OCI-LY1 (cell line): ENCODE measurements at regions not wholly inside any gene's neighbourhood (a gene's known extent, or its start where the extent isn't known, plus 50 kb on each side); places are given as distances from the start of the nearest gene placed in this dataset.

Experiments used
- H2AFZ ChIP-seq: fragments of 200-600 bp; sonication (generic), shearing (Covaris generic); 2 replicates; pipeline ENCODE4 v1.6.0; 2014; ENCODE audit warnings: antibody characterized with exemption, mild to moderate bottlenecking, low read length
- H3F3A ChIP-seq: fragments of 200-600 bp; sonication (generic), shearing (Covaris generic); 2 replicates; pipeline ENCODE4 v1.6.0; 2014; ENCODE audit warnings: mild to moderate bottlenecking, antibody characterized with exemption, low read length, moderate library complexity; ENCODE audit not compliant: insufficient read depth
- H3K27ac ChIP-seq: fragments of 200-600 bp; sonication (generic); 2 replicates; pipeline ENCODE4 v1.5.1; 2014; ENCODE audit warnings: low read length, mixed run types, mild to moderate bottlenecking, low read depth; ENCODE audit not compliant: poor library complexity, severe bottlenecking
- H3K27me3 ChIP-seq: fragments of 200-600 bp; sonication (generic); 2 replicates; pipeline ENCODE4 v1.6.0; 2014; ENCODE audit warnings: antibody characterized with exemption, mild to moderate bottlenecking, low read length, moderate library complexity; ENCODE audit not compliant: insufficient read depth
- H3K36me3 ChIP-seq: fragments of 200-600 bp; sonication (generic); 2 replicates; pipeline ENCODE4 v1.6.1; 2014; ENCODE audit warnings: mild to moderate bottlenecking, antibody characterized with exemption, low read length, moderate library complexity, mixed read lengths; ENCODE audit not compliant: insufficient read depth
- H3K4me1 ChIP-seq: fragments of 200-600 bp; sonication (generic); 2 replicates; pipeline ENCODE4 v1.5.1; 2014; ENCODE audit warnings: mild to moderate bottlenecking, low read length, moderate library complexity; ENCODE audit not compliant: insufficient read depth, severe bottlenecking
- H3K4me2 ChIP-seq: fragments of 200-600 bp; sonication (generic), shearing (Covaris generic); 2 replicates; pipeline ENCODE4 v1.6.1; 2014; ENCODE audit warnings: low read length
- H3K4me3 ChIP-seq: fragments of 200-600 bp; sonication (generic); 2 replicates; pipeline ENCODE4 v1.5.1; 2014; ENCODE audit warnings: low read length, low read depth, mild to moderate bottlenecking, mixed read lengths; ENCODE audit not compliant: poor library complexity, severe bottlenecking
- H3K79me2 ChIP-seq: fragments of 200-600 bp; shearing (Covaris generic); 2 replicates; pipeline ENCODE4 v1.6.1; 2016; ENCODE audit warnings: mixed run types, low read length, mixed read lengths; ENCODE audit not compliant: insufficient read depth
- H3K9ac ChIP-seq: fragments of 200-600 bp; sonication (generic), shearing (Covaris generic); 2 replicates; pipeline ENCODE4 v1.6.1; 2014; ENCODE audit warnings: mild to moderate bottlenecking, low read length, mixed read lengths
- H3K9me2 ChIP-seq: fragments of 200-600 bp; sonication (generic), shearing (Covaris generic); 2 replicates; pipeline ENCODE4 v1.6.1; 2014; ENCODE audit warnings: low read depth, mild to moderate bottlenecking, low read length, mixed read lengths
- H3K9me3 ChIP-seq: fragments of 200-600 bp; shearing (Covaris generic); 2 replicates; pipeline ENCODE4 v1.6.1; 2014; ENCODE audit warnings: low read length, mixed read lengths
- H4K20me1 ChIP-seq: fragments of 200-600 bp; sonication (generic), shearing (Covaris generic); 2 replicates; pipeline ENCODE4 v1.6.0; 2016; ENCODE audit warnings: mild to moderate bottlenecking, low read length; ENCODE audit not compliant: insufficient read depth
- CTCF ChIP-seq: fragments of 200-600 bp; sonication (generic), shearing (Covaris generic); IDR thresholded peaks from 2 replicates; pipeline ENCODE4 v1.5.1; 2017; ENCODE audit warnings: mild to moderate bottlenecking, antibody characterized with exemption, low read length, moderate library complexity, mixed read lengths
- EZH2 ChIP-seq: fragments of 200-600 bp; sonication (generic), shearing (Covaris generic); IDR thresholded peaks from 2 replicates; pipeline ENCODE4 v1.8.0; 2017; ENCODE audit warnings: borderline replicate concordance, mixed run types, mild to moderate bottlenecking, antibody characterized with exemption, low read length, moderate library complexity, mixed read lengths

- H3K79me2 ChIP-seq = no peaks in the 10 kb centered on the region
- no peaks in the 10 kb centered on the region for H3K27me3 ChIP-seq
- H3K4me3 ChIP-seq = no peak overlapping the region
- TF ChIP-seq CTCF = no peak
- TF ChIP-seq EZH2 = no peak
- H3K4me1 ChIP-seq = no peaks in the 10 kb centered on the region
- H3K4me2 ChIP-seq = no peak overlapping the region
- H3K9ac ChIP-seq = no peak overlapping the region
- no peaks in the 10 kb centered on the region for H3F3A ChIP-seq
- H3K27ac ChIP-seq = no peak overlapping the region
- no peaks in the 10 kb centered on the region for H4K20me1 ChIP-seq
- no peaks in the 10 kb centered on the region for H3K9me2 ChIP-seq
- no peaks in the 10 kb centered on the region for H3K36me3 ChIP-seq
- no peaks in the 10 kb centered on the region for H3K9me3 ChIP-seq
- no peak overlapping the region for H2AFZ ChIP-seq
These were observed 195.8 kb downstream of the MAD2L1 start for GRCh38 chr4:119870856-119871255.

GRCh38 chr4:119865789-119866188 lies 200.9 kb downstream of the MAD2L1 start:
- Histone ChIP-seq H3K9ac (no peak overlapping the region), H3K27ac (no peak overlapping the region), H2AFZ (no peak overlapping the region), H3K36me3 (no peaks in the 10 kb centered on the region), H3K79me2 (no peaks in the 10 kb centered on the region), H3K4me3 (no peak overlapping the region), H3K4me2 (no peak overlapping the region), H3K9me3 (no peaks in the 10 kb centered on the region), H3K9me2 (no peaks in the 10 kb centered on the region), H3F3A (no peaks in the 10 kb centered on the region), H3K4me1 (no peaks in the 10 kb centered on the region), H3K27me3 (no peaks in the 10 kb centered on the region), H4K20me1 (no peaks in the 10 kb centered on the region)
- TF ChIP-seq CTCF (no peak), EZH2 (no peak)

- no peaks in the 10 kb centered on the region for H3K9me3 ChIP-seq
- no peaks in the 10 kb centered on the region for H3K4me1 ChIP-seq
- no peak overlapping the region for H3K4me3 ChIP-seq
- no peaks in the 10 kb centered on the region for H4K20me1 ChIP-seq
- H3F3A ChIP-seq = no peaks in the 10 kb centered on the region
- H3K27ac ChIP-seq = no peak overlapping the region
- no peak overlapping the region for H3K9ac ChIP-seq
- no peak for TF ChIP-seq EZH2
- no peak for TF ChIP-seq CTCF
- H3K36me3 ChIP-seq = no peaks in the 10 kb centered on the region
- H3K27me3 ChIP-seq = no peaks in the 10 kb centered on the region
- no peaks in the 10 kb centered on the region for H3K79me2 ChIP-seq
- H3K9me2 ChIP-seq = no peaks in the 10 kb centered on the region
- no peak overlapping the region for H3K4me2 ChIP-seq
- H2AFZ ChIP-seq = no peak overlapping the region
These were observed 201.3 kb downstream of the MAD2L1 start for GRCh38 chr4:119865389-119865788.
